Activated CD8-positive, alpha-beta T cell treated with anti-CD3 and anti-CD28 coated beads for 36 hours (primary cell): ENCODE measurements at regions not wholly inside any gene's neighbourhood (a gene's known extent, or its start where the extent isn't known, plus 50 kb on each side); places are given as distances from the start of the nearest gene placed in this dataset.

ENCODE experiments used
- ATAC-seq: fragments of 200-7000 bp; cut with Tn5 transposase; one replicate; pipeline ENCODE4 v1.10.0; 2021; ENCODE audit warnings: mild to moderate bottlenecking, moderate library complexity
- CTCF ChIA-PET: fragments of 350-600 bp; sonication (Branson Sonifier 250); formaldehyde crosslinking; loops from one replicate; lab custom pipeline; 2021; ENCODE audit warnings: antibody characterized with exemption; lab: Charles Lee
- POLR2A ChIA-PET: fragments of 350-600 bp; sonication (Branson Sonifier 250); formaldehyde crosslinking; loops from one replicate; lab custom pipeline; 2021; ENCODE audit warnings: antibody characterized with exemption; lab: Charles Lee
- DNase-seq: peaks from one replicate; pipeline ENCODE4 v3.0.0-alpha.2; 2020
- H3K27ac Mint-ChIP-seq: one replicate; pipeline ENCODE4 v1.8.0; 2021; ENCODE audit warnings: mild to moderate bottlenecking, mixed read lengths
- H3K27me3 Mint-ChIP-seq: one replicate; pipeline ENCODE4 v1.8.0; 2021; ENCODE audit warnings: mixed read lengths
- H3K36me3 Mint-ChIP-seq: one replicate; pipeline ENCODE4 v1.8.0; 2021; ENCODE audit warnings: low read depth, mixed read lengths
- H3K4me1 Mint-ChIP-seq: one replicate; pipeline ENCODE4 v1.8.0; 2021; ENCODE audit warnings: low read depth, mixed read lengths
- H3K4me3 Mint-ChIP-seq: one replicate; pipeline ENCODE4 v1.8.0; 2021; ENCODE audit warnings: mild to moderate bottlenecking, moderate library complexity, mixed read lengths
- H3K9me3 Mint-ChIP-seq: one replicate; pipeline ENCODE4 v1.8.0; 2021; ENCODE audit warnings: mixed read lengths
- intact Hi-C: fragments of 100-400 bp; cut with micrococcal nuclease; formaldehyde crosslinking; loops from one replicate; pipeline ENCODE4 v1.10.0; 2022
- TF ChIP-seq, protein P1 (sequence below): fragments of 200-600 bp; IDR thresholded peaks from one replicate; pipeline ENCODE4 v1.8.0; 2022; ENCODE audit warnings: antibody characterized with exemption, mild to moderate bottlenecking

DNA sequence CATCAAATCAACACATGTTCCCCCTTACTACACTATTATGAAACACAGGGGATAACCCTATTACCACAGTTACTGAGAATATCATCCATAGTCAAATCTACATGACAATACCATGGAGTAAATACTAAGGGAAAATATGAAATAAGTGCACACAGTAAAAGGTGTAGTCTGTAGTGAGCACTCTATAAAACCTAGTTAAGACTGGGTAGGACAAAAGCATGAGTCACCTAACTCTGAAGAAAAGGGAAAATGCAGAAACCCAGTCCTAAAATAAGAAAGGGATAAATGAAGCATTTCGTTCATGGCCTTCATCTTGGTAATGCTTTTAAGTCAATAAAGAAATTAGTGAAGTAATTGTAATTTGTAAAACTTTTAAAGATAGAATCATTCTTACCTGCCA is 65.4 kb upstream of the ACVR2A start:
- Mint-ChIP-seq H3K27me3 (peaks cover 2% of the 10 kb centered on the region), H3K4me3 (no peak overlapping the region), H3K36me3 (no peaks in the 10 kb centered on the region), H3K4me1 (no peaks in the 10 kb centered on the region), H3K9me3 (no peaks in the 10 kb centered on the region), H3K27ac (no peak overlapping the region)
- DNase-seq (no peak), ATAC-seq (no peak)
- TF ChIP-seq, protein P1, sequence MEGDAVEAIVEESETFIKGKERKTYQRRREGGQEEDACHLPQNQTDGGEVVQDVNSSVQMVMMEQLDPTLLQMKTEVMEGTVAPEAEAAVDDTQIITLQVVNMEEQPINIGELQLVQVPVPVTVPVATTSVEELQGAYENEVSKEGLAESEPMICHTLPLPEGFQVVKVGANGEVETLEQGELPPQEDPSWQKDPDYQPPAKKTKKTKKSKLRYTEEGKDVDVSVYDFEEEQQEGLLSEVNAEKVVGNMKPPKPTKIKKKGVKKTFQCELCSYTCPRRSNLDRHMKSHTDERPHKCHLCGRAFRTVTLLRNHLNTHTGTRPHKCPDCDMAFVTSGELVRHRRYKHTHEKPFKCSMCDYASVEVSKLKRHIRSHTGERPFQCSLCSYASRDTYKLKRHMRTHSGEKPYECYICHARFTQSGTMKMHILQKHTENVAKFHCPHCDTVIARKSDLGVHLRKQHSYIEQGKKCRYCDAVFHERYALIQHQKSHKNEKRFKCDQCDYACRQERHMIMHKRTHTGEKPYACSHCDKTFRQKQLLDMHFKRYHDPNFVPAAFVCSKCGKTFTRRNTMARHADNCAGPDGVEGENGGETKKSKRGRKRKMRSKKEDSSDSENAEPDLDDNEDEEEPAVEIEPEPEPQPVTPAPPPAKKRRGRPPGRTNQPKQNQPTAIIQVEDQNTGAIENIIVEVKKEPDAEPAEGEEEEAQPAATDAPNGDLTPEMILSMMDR, result no peak
- ChIA-PET POLR2A (no interaction called here), CTCF (no interaction called here)
- intact Hi-C loops, result no loop called here

DNA sequence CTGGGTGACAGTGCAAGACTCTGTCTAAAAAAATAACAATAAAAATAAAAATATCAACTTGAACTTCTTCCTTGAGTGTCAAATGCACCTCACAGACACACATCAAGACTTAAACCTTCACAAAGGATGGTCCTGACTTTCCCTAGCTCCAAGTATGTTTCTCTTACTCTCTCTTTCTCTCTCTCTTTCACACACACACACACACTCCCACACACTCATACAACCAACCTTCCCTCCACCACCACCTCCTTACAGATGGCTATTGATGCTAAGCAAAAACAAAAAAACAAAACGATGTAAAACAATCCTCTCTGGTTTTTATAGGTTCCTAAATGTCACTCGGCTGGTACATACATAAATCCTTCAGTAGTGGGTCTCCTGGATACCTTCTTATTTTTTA is 67.4 kb upstream of the ACVR2A start:
- TF ChIP-seq, protein P1, result no peak
- ATAC-seq (no peak), DNase-seq (no peak)
- intact Hi-C loops, result no loop called here
- Mint-ChIP-seq H3K4me3 (no peak overlapping the region), H3K4me1 (no peaks in the 10 kb centered on the region), H3K27me3 (peaks cover 2% of the 10 kb centered on the region), H3K27ac (no peak overlapping the region), H3K9me3 (no peaks in the 10 kb centered on the region), H3K36me3 (no peaks in the 10 kb centered on the region)
- CTCF ChIA-PET, result no interaction called here
- POLR2A ChIA-PET, result interaction anchor here (0.8 kb wide), 1 partner anchor 13 kb away, joined by 3 read pairs; no protein-coding TSS in a partner anchor

DNA sequence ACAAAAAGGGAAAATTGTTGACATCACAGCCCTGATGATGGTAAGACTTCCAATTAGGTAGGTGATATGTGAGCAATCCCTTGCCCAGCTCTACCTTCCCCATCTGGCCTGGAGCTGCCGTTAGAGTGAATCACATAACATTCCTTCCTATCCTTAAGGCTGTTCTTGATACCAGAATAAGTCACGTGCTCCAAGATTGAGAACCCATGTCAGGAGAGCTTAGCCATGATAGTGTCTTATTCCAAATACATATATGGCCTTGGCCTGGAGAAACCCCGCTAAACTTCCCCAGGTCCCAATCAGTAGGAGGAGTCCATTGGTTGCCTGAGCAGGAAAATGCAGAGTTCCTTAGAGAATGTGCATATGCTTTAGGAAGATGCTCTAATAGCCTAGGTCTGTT is 70.0 kb upstream of the ACVR2A start:
- CTCF ChIA-PET, result no interaction called here
- TF ChIP-seq, protein P1, result no peak
- no peak overlapping the region for H3K4me3 Mint-ChIP-seq

DNA sequence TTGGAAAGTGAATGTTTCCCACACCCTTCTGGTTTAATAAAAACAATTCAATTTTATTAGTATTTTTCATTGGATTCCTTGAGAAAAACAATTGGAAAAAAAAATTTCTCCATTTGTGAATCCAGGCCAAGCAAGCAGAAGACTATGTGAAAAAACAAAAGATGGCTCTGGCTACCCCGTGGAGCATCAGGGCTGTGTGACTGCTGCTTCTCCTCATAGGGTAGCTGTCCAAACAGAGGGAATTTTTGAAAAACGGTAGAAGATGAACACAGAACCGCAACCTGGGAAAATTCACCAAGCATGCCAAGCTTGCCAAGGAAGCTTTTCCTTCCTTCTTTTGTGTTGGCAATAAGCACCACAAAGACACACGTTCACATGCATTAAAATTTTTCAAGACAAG is 71.3 kb upstream of the ACVR2A start:
- POLR2A ChIA-PET, result no interaction called here
- intact Hi-C loops, result no loop called here
- Mint-ChIP-seq H3K4me3 (no peak overlapping the region), H3K9me3 (no peaks in the 10 kb centered on the region), H3K27me3 (peaks cover 2% of the 10 kb centered on the region), H3K36me3 (no peaks in the 10 kb centered on the region), H3K4me1 (no peaks in the 10 kb centered on the region), H3K27ac (no peak overlapping the region)
- TF ChIP-seq, protein P1, result no peak
- CTCF ChIA-PET, result no interaction called here
- DNase-seq (no peak), ATAC-seq (no peak)

More for the DNA sequence above, 70.0 kb upstream of the ACVR2A start:
- intact Hi-C loops, result no loop called here
- ATAC-seq (no peak), DNase-seq (no peak)
- H3K4me1 Mint-ChIP-seq, result no peaks in the 10 kb centered on the region
- POLR2A ChIA-PET, result no interaction called here
- H3K27ac Mint-ChIP-seq, result no peak overlapping the region
- no peaks in the 10 kb centered on the region for H3K36me3 Mint-ChIP-seq
- no peaks in the 10 kb centered on the region for H3K9me3 Mint-ChIP-seq
- peaks cover 2% of the 10 kb centered on the region for H3K27me3 Mint-ChIP-seq

DNA sequence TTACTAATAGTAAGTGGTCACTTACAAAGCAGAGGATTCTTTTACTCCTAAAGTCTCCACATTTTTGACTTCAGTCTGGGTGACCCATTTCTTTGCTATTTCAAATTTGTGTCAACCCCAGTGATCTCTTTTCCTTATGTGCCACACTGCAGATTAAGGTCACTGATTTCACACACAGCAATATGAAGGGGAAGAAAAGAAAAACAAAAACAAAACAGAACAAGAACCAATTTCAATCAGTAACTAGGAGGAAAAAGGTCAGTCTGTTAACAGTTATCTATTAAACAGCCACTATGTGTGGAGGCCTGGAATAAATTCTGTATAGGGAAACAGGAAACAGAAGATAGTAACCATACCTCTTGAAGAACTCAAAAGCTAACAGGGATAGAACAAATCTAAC is 72.0 kb upstream of the ACVR2A start:
- peaks cover 2% of the 10 kb centered on the region for H3K27me3 Mint-ChIP-seq
- H3K36me3 Mint-ChIP-seq, result no peaks in the 10 kb centered on the region
- ChIA-PET CTCF (no interaction called here), POLR2A (no interaction called here)
- ATAC-seq (no peak), DNase-seq (no peak)
- no peak overlapping the region for H3K27ac Mint-ChIP-seq
- intact Hi-C loops, result no loop called here
- H3K9me3 Mint-ChIP-seq, result no peaks in the 10 kb centered on the region
- TF ChIP-seq, protein P1, result no peak
- H3K4me1 Mint-ChIP-seq, result no peaks in the 10 kb centered on the region
- no peak overlapping the region for H3K4me3 Mint-ChIP-seq
